Neural progenitor cell (in vitro differentiated cells): ENCODE measurements at regions not wholly inside any gene's neighbourhood (a gene's known extent, or its start where the extent isn't known, plus 50 kb on each side); places are given as distances from the start of the nearest gene placed in this dataset.

ENCODE experiments used
- DNase-seq: peaks from one replicate; pipeline ENCODE4 v3.0.0-alpha.2; 2016; ENCODE audit warnings: low spot score
- H2AFZ ChIP-seq: fragments of 200-600 bp; sonication (generic); replicated peaks from 2 replicates; pipeline ENCODE4 v1.6.1; 2016; ENCODE audit warnings: antibody characterized with exemption
- H3F3A ChIP-seq: fragments of 200-600 bp; sonication (generic); 2 replicates; pipeline ENCODE4 v1.6.1; 2016; ENCODE audit warnings: antibody characterized with exemption, low read depth
- H3K27ac ChIP-seq: fragments of 200-600 bp; sonication (generic); 2 replicates; pipeline ENCODE4 v1.5.1; 2016; ENCODE audit warnings: mild to moderate bottlenecking
- H3K27me3 ChIP-seq: fragments of 200-600 bp; sonication (generic); 2 replicates; pipeline ENCODE4 v1.6.1; 2016; ENCODE audit warnings: mild to moderate bottlenecking, moderate library complexity
- H3K36me3 ChIP-seq: fragments of 200-600 bp; sonication (generic); 2 replicates; pipeline ENCODE4 v1.5.1; 2016
- H3K4me1 ChIP-seq: fragments of 200-600 bp; sonication (generic); 2 replicates; pipeline ENCODE4 v1.6.1; 2016; ENCODE audit warnings: mixed run types
- H3K4me2 ChIP-seq: fragments of 200-600 bp; sonication (generic); 2 replicates; pipeline ENCODE4 v1.6.1; 2016
- H3K4me3 ChIP-seq: fragments of 200-600 bp; sonication (generic); 2 replicates; pipeline ENCODE4 v1.5.1; 2016
- H3K79me2 ChIP-seq: fragments of 200-600 bp; sonication (generic); 2 replicates; pipeline ENCODE4 v1.6.1; 2016; ENCODE audit warnings: low read depth
- H3K9ac ChIP-seq: fragments of 200-600 bp; sonication (generic); 2 replicates; pipeline ENCODE4 v1.6.1; 2016
- H3K9me3 ChIP-seq: fragments of 200-600 bp; sonication (generic); 2 replicates; pipeline ENCODE4 v1.5.1; 2016; ENCODE audit warnings: low read depth
- H4K20me1 ChIP-seq: fragments of 200-600 bp; sonication (generic); 2 replicates; pipeline ENCODE4 v1.6.1; 2016; ENCODE audit warnings: low read depth
- H3K27ac Mint-ChIP-seq: 3 replicates; pipeline ENCODE4 v1.8.0; 2021; ENCODE audit warnings: mixed read lengths
- H3K27me3 Mint-ChIP-seq: 2 replicates; pipeline ENCODE4 v1.8.0; 2022; ENCODE audit warnings: low read depth, mild to moderate bottlenecking, inconsistent platforms, moderate library complexity, mixed read lengths; ENCODE audit not compliant: insufficient read depth
- H3K36me3 Mint-ChIP-seq: 3 replicates; pipeline ENCODE4 v1.8.0; 2021; ENCODE audit warnings: mixed read lengths
- H3K4me1 Mint-ChIP-seq: 3 replicates; pipeline ENCODE4 v1.8.0; 2021; ENCODE audit warnings: mixed read lengths
- H3K4me3 Mint-ChIP-seq: 3 replicates; pipeline ENCODE4 v1.8.0; 2021; ENCODE audit warnings: mild to moderate bottlenecking, moderate library complexity, mixed read lengths
- H3K9me3 Mint-ChIP-seq: 3 replicates; pipeline ENCODE4 v1.8.0; 2020; ENCODE audit warnings: mixed read lengths
- EZH2 ChIP-seq: fragments of 200-600 bp; sonication (generic); IDR thresholded peaks from 2 replicates; pipeline ENCODE4 v1.6.1; 2017; ENCODE audit warnings: antibody characterized with exemption, mild to moderate bottlenecking, moderate library complexity
- EZH2phosphoT487 ChIP-seq: fragments of 200-600 bp; sonication (generic); IDR thresholded peaks from 2 replicates; pipeline ENCODE4 v1.6.1; 2017; ENCODE audit warnings: antibody characterized with exemption
- TF ChIP-seq, protein P1 (sequence below): fragments of 200-600 bp; sonication (generic); IDR thresholded peaks from 2 replicates; pipeline ENCODE4 v1.5.1; 2017; ENCODE audit warnings: antibody characterized with exemption, mild to moderate bottlenecking

GRCh38 chr4:125140966-125141495 is 173.7 kb upstream of the FAT4 start:
- Histone ChIP-seq H3K4me3 (no peak overlapping the region), H3F3A (no peaks in the 10 kb centered on the region), H2AFZ (peak overlapping the region; percentile 35), H3K4me2 (no peak overlapping the region), H3K27me3 (no peaks in the 10 kb centered on the region), H3K27ac (no peak overlapping the region), H4K20me1 (no peaks in the 10 kb centered on the region), H3K36me3 (no peaks in the 10 kb centered on the region), H3K4me1 (no peaks in the 10 kb centered on the region), H3K9ac (no peak overlapping the region), H3K79me2 (no peaks in the 10 kb centered on the region), H3K9me3 (no peaks in the 10 kb centered on the region)
- H3K4me1 Mint-ChIP-seq: no peaks in the 10 kb centered on the region
- H3K36me3 Mint-ChIP-seq: no peaks in the 10 kb centered on the region
- H3K27ac Mint-ChIP-seq: no peak overlapping the region
- DNase-seq: no peak
- TF ChIP-seq, protein P1, sequence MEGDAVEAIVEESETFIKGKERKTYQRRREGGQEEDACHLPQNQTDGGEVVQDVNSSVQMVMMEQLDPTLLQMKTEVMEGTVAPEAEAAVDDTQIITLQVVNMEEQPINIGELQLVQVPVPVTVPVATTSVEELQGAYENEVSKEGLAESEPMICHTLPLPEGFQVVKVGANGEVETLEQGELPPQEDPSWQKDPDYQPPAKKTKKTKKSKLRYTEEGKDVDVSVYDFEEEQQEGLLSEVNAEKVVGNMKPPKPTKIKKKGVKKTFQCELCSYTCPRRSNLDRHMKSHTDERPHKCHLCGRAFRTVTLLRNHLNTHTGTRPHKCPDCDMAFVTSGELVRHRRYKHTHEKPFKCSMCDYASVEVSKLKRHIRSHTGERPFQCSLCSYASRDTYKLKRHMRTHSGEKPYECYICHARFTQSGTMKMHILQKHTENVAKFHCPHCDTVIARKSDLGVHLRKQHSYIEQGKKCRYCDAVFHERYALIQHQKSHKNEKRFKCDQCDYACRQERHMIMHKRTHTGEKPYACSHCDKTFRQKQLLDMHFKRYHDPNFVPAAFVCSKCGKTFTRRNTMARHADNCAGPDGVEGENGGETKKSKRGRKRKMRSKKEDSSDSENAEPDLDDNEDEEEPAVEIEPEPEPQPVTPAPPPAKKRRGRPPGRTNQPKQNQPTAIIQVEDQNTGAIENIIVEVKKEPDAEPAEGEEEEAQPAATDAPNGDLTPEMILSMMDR: no peak
- TF ChIP-seq EZH2phosphoT487 (no peak), EZH2 (no peak)
- H3K27me3 Mint-ChIP-seq: no peaks in the 10 kb centered on the region
- H3K4me3 Mint-ChIP-seq: no peak overlapping the region
- no peaks in the 10 kb centered on the region for H3K9me3 Mint-ChIP-seq

GRCh38 chr4:125135652-125136051 is 179.1 kb upstream of the FAT4 start:
- Histone ChIP-seq H3F3A (no peaks in the 10 kb centered on the region), H3K9me3 (no peaks in the 10 kb centered on the region), H3K36me3 (no peaks in the 10 kb centered on the region), H3K4me1 (no peaks in the 10 kb centered on the region), H3K27ac (no peak overlapping the region), H3K79me2 (no peaks in the 10 kb centered on the region), H4K20me1 (no peaks in the 10 kb centered on the region), H3K9ac (no peak overlapping the region), H3K4me2 (no peak overlapping the region), H3K4me3 (no peak overlapping the region), H3K27me3 (no peaks in the 10 kb centered on the region), H2AFZ (no peak overlapping the region)
- Mint-ChIP-seq H3K27ac (no peak overlapping the region), H3K9me3 (no peaks in the 10 kb centered on the region), H3K36me3 (no peaks in the 10 kb centered on the region), H3K4me3 (no peak overlapping the region), H3K27me3 (no peaks in the 10 kb centered on the region), H3K4me1 (peaks cover 18% of the 10 kb centered on the region)
- DNase-seq: no peak
- TF ChIP-seq EZH2phosphoT487: no peak
- TF ChIP-seq, protein P1: no peak
- no peak for TF ChIP-seq EZH2

GRCh38 chr4:125132729-125133128 is 182.0 kb upstream of the FAT4 start:
- Histone ChIP-seq H3F3A (no peaks in the 10 kb centered on the region), H3K4me2 (no peak overlapping the region), H3K27me3 (no peaks in the 10 kb centered on the region), H3K9me3 (no peaks in the 10 kb centered on the region), H4K20me1 (no peaks in the 10 kb centered on the region), H3K4me3 (no peak overlapping the region), H3K27ac (no peak overlapping the region), H3K36me3 (no peaks in the 10 kb centered on the region), H3K9ac (no peak overlapping the region), H2AFZ (no peak overlapping the region), H3K4me1 (no peaks in the 10 kb centered on the region), H3K79me2 (no peaks in the 10 kb centered on the region)
- no peaks in the 10 kb centered on the region for H3K27me3 Mint-ChIP-seq
- no peak for TF ChIP-seq EZH2
- no peak for TF ChIP-seq EZH2phosphoT487
- TF ChIP-seq, protein P1: no peak
- no peak overlapping the region for H3K4me3 Mint-ChIP-seq
- no peaks in the 10 kb centered on the region for H3K9me3 Mint-ChIP-seq
- H3K36me3 Mint-ChIP-seq: no peaks in the 10 kb centered on the region
- no peak for DNase-seq
- H3K4me1 Mint-ChIP-seq: peaks cover 18% of the 10 kb centered on the region
- no peak overlapping the region for H3K27ac Mint-ChIP-seq
